ENCODE measurements at regions not wholly inside any gene's neighbourhood (a gene's known extent, or its start where the extent isn't known, plus 50 kb on each side); places are given as distances from the start of the nearest gene placed in this dataset.

DNA sequence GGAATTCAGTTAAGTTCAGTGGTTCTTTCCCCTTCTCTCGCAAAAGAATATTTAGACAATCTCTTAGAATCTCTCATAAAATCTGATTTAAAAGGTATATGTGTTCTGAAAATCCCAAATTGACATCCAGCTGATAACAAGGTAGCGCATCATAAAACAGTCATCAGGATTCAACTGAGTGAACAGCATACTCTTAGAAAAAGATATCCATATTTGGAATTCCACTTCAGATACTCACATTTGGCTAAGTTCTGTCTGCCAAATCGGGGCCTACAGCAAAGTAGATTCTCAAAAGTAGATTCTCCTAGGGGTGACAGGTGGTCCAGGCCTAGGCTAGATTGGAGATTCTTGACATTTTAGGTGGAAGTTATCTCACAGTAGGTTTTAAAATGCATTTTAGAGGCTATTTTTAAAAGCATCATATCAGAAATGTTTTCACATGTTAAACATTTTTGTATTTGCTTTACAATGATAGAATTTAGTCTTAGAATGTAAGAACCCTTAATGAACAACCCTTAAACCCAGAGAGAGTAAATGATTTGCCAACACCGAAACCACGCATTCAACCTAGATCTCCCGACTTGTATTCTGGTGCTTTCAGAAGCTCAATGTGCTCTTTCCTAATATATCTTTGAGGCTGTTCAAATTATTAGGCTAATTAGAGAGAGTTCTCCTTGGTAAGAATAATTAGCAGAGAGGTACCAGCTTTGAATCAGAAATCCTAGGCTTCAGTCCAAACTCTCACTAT lies 318.9 kb downstream of the LMO4 start:
- Histone ChIP-seq H3K4me1 (ENCODE audit: low read length) (peaks cover 24% of the 10 kb centered on the region), H3K4me3 (ENCODE audit: low read length) (no peak overlapping the region), H2AFZ (ENCODE audit: low read length) (no peak overlapping the region)

GRCh38 chr1:87648323-87649119 lies 319.8 kb downstream of the LMO4 start:
- Histone ChIP-seq H2AFZ (ENCODE audit: low read length) (no peak overlapping the region), H3K36me3 (replicated peaks; ENCODE audit: insufficient read depth, low read length) (no peaks in the 10 kb centered on the region), H3K9ac (ENCODE audit: low read length) (no peak overlapping the region)

More for the DNA sequence above, 318.9 kb downstream of the LMO4 start:
- no peaks in the 10 kb centered on the region for H4K20me1 ChIP-seq (ENCODE audit: insufficient read depth, low read length)
- H3F3A ChIP-seq (ENCODE audit: insufficient read depth, low read length) = peaks cover 6% of the 10 kb centered on the region
- no peak for TF ChIP-seq EZH2 (optimal IDR thresholded peaks at IDR 0.05; ENCODE audit: low read depth, low read length)
- TF ChIP-seq, protein P1, sequence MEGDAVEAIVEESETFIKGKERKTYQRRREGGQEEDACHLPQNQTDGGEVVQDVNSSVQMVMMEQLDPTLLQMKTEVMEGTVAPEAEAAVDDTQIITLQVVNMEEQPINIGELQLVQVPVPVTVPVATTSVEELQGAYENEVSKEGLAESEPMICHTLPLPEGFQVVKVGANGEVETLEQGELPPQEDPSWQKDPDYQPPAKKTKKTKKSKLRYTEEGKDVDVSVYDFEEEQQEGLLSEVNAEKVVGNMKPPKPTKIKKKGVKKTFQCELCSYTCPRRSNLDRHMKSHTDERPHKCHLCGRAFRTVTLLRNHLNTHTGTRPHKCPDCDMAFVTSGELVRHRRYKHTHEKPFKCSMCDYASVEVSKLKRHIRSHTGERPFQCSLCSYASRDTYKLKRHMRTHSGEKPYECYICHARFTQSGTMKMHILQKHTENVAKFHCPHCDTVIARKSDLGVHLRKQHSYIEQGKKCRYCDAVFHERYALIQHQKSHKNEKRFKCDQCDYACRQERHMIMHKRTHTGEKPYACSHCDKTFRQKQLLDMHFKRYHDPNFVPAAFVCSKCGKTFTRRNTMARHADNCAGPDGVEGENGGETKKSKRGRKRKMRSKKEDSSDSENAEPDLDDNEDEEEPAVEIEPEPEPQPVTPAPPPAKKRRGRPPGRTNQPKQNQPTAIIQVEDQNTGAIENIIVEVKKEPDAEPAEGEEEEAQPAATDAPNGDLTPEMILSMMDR (IDR thresholded peaks at IDR 0.05; ENCODE audit: low read length) = no peak
- TF ChIP-seq EZH2phosphoT487 (IDR thresholded peaks at IDR 0.05; ENCODE audit: low read length) = no peak
- no peaks in the 10 kb centered on the region for H3K9me3 ChIP-seq (replicated peaks; ENCODE audit: insufficient read depth, low read length)
- no peak overlapping the region for H3K4me2 ChIP-seq (ENCODE audit: low read depth, low read length)
- no peaks in the 10 kb centered on the region for H3K79me2 ChIP-seq (ENCODE audit: low read length)
- H3K36me3 ChIP-seq (replicated peaks; ENCODE audit: insufficient read depth, low read length) = no peaks in the 10 kb centered on the region
- H3K9me2 ChIP-seq (replicated peaks; ENCODE audit: insufficient read depth, low read length) = no peaks in the 10 kb centered on the region
- DNase-seq = no peak
- no peaks in the 10 kb centered on the region for H3K27me3 ChIP-seq (replicated peaks; ENCODE audit: insufficient read depth, low read length)
- no peak overlapping the region for H3K9ac ChIP-seq (ENCODE audit: low read length)
- H3K27ac ChIP-seq (ENCODE audit: low read length) = no peak overlapping the region

DNA sequence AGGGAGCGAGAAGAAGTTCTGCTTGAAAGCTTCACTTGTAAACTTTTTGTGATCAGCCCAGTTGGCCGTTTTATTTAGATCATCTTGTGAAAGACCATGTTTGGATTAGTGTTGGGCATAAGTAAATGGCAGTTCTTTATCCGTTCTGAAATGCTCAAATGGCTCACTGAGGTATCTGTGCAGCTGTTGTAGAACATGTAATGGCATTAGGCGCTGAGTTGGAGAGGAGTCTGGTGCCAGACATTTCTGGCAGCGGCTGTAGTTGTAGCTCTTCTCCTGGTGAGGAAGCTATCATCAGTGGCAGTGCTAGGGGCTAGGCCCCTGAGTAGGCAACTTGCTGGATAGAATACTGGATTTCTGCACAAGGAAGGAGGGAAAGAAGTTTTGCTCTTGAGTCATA lies 321.6 kb downstream of the LMO4 start:
- Histone ChIP-seq H2AFZ (ENCODE audit: low read length) (no peak overlapping the region), H3K27ac (ENCODE audit: low read length) (no peak overlapping the region), H3K4me3 (ENCODE audit: low read length) (no peak overlapping the region), H3K27me3 (replicated peaks; ENCODE audit: insufficient read depth, low read length) (no peaks in the 10 kb centered on the region), H3K9ac (ENCODE audit: low read length) (no peak overlapping the region), H3K9me3 (replicated peaks; ENCODE audit: insufficient read depth, low read length) (no peaks in the 10 kb centered on the region), H4K20me1 (ENCODE audit: insufficient read depth, low read length) (no peaks in the 10 kb centered on the region), H3K4me2 (ENCODE audit: low read depth, low read length) (no peak overlapping the region), H3K4me1 (ENCODE audit: low read length) (no peaks in the 10 kb centered on the region), H3K9me2 (replicated peaks; ENCODE audit: insufficient read depth, low read length) (no peaks in the 10 kb centered on the region), H3F3A (ENCODE audit: insufficient read depth, low read length) (no peaks in the 10 kb centered on the region), H3K79me2 (ENCODE audit: low read length) (no peaks in the 10 kb centered on the region), H3K36me3 (replicated peaks; ENCODE audit: insufficient read depth, low read length) (no peaks in the 10 kb centered on the region)
- TF ChIP-seq EZH2 (optimal IDR thresholded peaks at IDR 0.05; ENCODE audit: low read depth, low read length) = no peak
- TF ChIP-seq, protein P1 (IDR thresholded peaks at IDR 0.05; ENCODE audit: low read length) = no peak
- no peak for TF ChIP-seq EZH2phosphoT487 (IDR thresholded peaks at IDR 0.05; ENCODE audit: low read length)
- no peak for DNase-seq

More at GRCh38 chr1:87648323-87649119, 319.8 kb downstream of the LMO4 start:
- Histone ChIP-seq H4K20me1 (ENCODE audit: insufficient read depth, low read length) (no peaks in the 10 kb centered on the region), H3K4me1 (ENCODE audit: low read length) (peaks cover 15% of the 10 kb centered on the region), H3K27ac (ENCODE audit: low read length) (no peak overlapping the region), H3K27me3 (replicated peaks; ENCODE audit: insufficient read depth, low read length) (no peaks in the 10 kb centered on the region), H3F3A (ENCODE audit: insufficient read depth, low read length) (peaks cover 5% of the 10 kb centered on the region; the same call in 1 of the 2 replicates), H3K4me2 (ENCODE audit: low read depth, low read length) (no peak overlapping the region), H3K79me2 (ENCODE audit: low read length) (no peaks in the 10 kb centered on the region), H3K9me3 (replicated peaks; ENCODE audit: insufficient read depth, low read length) (no peaks in the 10 kb centered on the region), H3K4me3 (ENCODE audit: low read length) (no peak overlapping the region), H3K9me2 (replicated peaks; ENCODE audit: insufficient read depth, low read length) (no peaks in the 10 kb centered on the region)
- no peak for DNase-seq
- no peak for TF ChIP-seq EZH2 (optimal IDR thresholded peaks at IDR 0.05; ENCODE audit: low read depth, low read length)
- TF ChIP-seq EZH2phosphoT487 (IDR thresholded peaks at IDR 0.05; ENCODE audit: low read length) = no peak
- TF ChIP-seq, protein P1 (IDR thresholded peaks at IDR 0.05; ENCODE audit: low read length) = no peak
